ENCODE measurements at regions not wholly inside any gene's neighbourhood (a gene's known extent, or its start where the extent isn't known, plus 50 kb on each side); places are given as distances from the start of the nearest gene placed in this dataset.
"Not testable (repeated sequence)": the region's sequence is repeated elsewhere in the genome, so short reads cannot be mapped to it uniquely, and the experiment has no call there.

GRCh38 chr3:118529554-118529953 is 505.1 kb downstream of the IGSF11 start:
- TF ChIP-seq, protein P1, sequence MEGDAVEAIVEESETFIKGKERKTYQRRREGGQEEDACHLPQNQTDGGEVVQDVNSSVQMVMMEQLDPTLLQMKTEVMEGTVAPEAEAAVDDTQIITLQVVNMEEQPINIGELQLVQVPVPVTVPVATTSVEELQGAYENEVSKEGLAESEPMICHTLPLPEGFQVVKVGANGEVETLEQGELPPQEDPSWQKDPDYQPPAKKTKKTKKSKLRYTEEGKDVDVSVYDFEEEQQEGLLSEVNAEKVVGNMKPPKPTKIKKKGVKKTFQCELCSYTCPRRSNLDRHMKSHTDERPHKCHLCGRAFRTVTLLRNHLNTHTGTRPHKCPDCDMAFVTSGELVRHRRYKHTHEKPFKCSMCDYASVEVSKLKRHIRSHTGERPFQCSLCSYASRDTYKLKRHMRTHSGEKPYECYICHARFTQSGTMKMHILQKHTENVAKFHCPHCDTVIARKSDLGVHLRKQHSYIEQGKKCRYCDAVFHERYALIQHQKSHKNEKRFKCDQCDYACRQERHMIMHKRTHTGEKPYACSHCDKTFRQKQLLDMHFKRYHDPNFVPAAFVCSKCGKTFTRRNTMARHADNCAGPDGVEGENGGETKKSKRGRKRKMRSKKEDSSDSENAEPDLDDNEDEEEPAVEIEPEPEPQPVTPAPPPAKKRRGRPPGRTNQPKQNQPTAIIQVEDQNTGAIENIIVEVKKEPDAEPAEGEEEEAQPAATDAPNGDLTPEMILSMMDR (IDR thresholded peaks at IDR 0.05): no peak

GRCh38 chr3:118530350-118530922 is 504.2 kb downstream of the IGSF11 start:
- no peak for DNase-seq (ENCODE audit: low spot score)
- Histone ChIP-seq H3K27ac (no peak overlapping the region), H3K4me3 (no peak overlapping the region)
- TF ChIP-seq, protein P1 (IDR thresholded peaks at IDR 0.05): no peak

More at GRCh38 chr3:118529554-118529953, 505.1 kb downstream of the IGSF11 start:
- no peak for DNase-seq (ENCODE audit: low spot score)
- Histone ChIP-seq H3K4me3 (no peak overlapping the region), H3K27ac (no peak overlapping the region)

- not testable (repeated sequence) for H3K4me3 ChIP-seq; DNase-seq (ENCODE audit: low spot score); H3K27ac ChIP-seq
These were observed 503.7 kb downstream of the IGSF11 start for GRCh38 chr3:118530927-118531356.

- Histone ChIP-seq H3K4me3 (no peak overlapping the region), H3K27ac (no peak overlapping the region)
- TF ChIP-seq, protein P1 (IDR thresholded peaks at IDR 0.05): no peak
- no peak for DNase-seq (ENCODE audit: low spot score)
These were observed 502.8 kb downstream of the IGSF11 start for GRCh38 chr3:118531816-118532215.

DNA sequence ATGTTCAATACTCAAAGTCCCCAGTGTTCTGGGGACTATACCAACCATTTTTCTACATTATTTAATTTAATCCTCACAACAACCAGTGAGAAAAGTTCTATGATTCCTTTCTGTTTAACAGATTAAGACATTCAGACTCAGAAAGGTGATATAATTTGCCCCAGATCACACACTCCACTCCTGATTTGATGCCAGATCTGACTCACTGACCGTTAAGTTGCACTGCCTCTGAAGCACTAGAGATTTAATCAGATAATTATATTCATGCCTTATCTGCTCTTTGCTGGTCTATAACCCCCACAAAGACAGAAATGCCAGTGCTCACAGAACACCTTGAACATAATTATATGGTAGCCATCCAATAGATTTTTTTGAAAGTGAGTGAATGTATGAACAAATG is 501.0 kb downstream of the IGSF11 start:
- Histone ChIP-seq H3K4me3 (no peak overlapping the region), H3K27ac (no peak overlapping the region)
- DNase-seq (ENCODE audit: low spot score): no peak
- TF ChIP-seq, protein P1 (IDR thresholded peaks at IDR 0.05): no peak

DNA sequence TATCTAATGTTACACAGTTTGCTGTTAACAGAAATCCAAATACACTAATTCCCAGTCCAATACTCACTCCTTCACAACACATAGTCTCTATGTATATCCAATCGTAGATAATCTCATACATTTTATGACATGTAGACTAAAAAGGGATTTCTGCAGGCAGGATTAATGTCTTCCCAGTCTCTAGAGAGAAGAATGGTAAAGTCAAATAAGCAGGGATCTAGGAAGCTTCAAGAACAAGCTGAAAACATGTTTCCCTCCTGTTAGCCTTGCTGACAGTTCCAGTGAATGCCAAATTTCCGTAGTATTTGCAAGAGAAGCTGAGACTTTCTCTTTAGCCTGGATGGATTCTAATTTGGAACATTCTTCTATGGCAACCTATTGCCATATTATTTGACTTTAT is 500.1 kb downstream of the IGSF11 start:
- TF ChIP-seq, protein P1 (IDR thresholded peaks at IDR 0.05): no peak
- DNase-seq (ENCODE audit: low spot score): no peak
- Histone ChIP-seq H3K4me3 (no peak overlapping the region), H3K27ac (no peak overlapping the region)

- no peak overlapping the region for H3K4me3 ChIP-seq
- TF ChIP-seq, protein P1 (IDR thresholded peaks at IDR 0.05): no peak
- DNase-seq (ENCODE audit: low spot score): no peak
- H3K27ac ChIP-seq: no peak overlapping the region
These were observed 497.9 kb downstream of the IGSF11 start for GRCh38 chr3:118536764-118537163.

Measured in coronary artery (tissue), 2 donors.